ENCODE measurements at regions not wholly inside any gene's neighbourhood (a gene's known extent, or its start where the extent isn't known, plus 50 kb on each side); places are given as distances from the start of the nearest gene placed in this dataset.

DNA sequence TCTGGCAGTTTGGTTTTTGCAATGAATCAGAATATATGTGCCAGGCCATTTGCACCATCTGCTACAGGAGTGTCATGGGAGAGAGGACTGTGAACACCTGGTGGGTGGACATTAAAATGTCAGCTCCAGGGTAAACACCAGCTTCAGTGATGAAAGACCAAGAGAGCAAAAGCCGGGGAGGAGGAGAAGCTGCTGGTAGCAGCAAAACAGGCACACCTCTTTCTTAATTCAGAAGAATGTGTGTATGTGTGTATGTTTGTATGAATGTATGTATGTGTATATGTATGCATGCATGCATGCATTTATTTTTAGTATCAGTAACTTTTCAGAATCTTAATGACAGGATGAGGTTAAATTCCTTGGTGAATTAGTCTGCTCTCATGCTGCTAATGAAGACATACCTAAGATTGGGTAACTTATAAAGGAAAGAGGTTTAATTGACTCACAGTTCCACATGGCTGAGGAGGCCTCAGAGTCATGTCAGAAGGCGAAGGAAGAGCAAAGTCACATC lies 357.4 kb upstream of the PRICKLE1 start:
- TF ChIP-seq, protein P1, sequence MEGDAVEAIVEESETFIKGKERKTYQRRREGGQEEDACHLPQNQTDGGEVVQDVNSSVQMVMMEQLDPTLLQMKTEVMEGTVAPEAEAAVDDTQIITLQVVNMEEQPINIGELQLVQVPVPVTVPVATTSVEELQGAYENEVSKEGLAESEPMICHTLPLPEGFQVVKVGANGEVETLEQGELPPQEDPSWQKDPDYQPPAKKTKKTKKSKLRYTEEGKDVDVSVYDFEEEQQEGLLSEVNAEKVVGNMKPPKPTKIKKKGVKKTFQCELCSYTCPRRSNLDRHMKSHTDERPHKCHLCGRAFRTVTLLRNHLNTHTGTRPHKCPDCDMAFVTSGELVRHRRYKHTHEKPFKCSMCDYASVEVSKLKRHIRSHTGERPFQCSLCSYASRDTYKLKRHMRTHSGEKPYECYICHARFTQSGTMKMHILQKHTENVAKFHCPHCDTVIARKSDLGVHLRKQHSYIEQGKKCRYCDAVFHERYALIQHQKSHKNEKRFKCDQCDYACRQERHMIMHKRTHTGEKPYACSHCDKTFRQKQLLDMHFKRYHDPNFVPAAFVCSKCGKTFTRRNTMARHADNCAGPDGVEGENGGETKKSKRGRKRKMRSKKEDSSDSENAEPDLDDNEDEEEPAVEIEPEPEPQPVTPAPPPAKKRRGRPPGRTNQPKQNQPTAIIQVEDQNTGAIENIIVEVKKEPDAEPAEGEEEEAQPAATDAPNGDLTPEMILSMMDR (IDR thresholded peaks at IDR 0.05; ENCODE audit: low read depth, low read length, missing control alignments) = no peak
- no peak overlapping the region for H3K4me3 ChIP-seq (replicated peaks; ENCODE audit: low read depth, low read length)
- DNase-seq (ENCODE audit: extremely low read depth, low read depth) = no peak

DNA sequence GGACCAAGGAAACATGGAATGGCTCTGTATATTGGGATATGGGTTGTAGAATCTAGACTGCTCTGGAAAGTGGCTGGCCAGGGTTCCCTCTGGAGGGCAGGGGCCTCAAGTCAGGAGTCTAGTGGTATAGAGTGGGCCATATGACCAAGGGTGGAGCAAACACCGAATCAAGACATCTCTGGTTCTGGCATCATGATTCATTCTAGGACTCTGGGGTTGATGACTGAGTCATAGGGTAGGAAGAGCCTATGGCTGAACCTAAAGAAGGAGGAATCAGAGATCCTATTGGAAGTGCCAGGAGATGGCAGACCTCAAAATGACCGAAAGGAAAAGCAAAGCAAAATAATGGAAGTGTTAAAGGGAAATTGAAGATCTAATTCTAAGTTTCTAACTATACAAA lies 356.4 kb upstream of the PRICKLE1 start:
- no peak for DNase-seq (ENCODE audit: extremely low read depth, low read depth)
- TF ChIP-seq, protein P1 (IDR thresholded peaks at IDR 0.05; ENCODE audit: low read depth, low read length, missing control alignments) = no peak
- no peak overlapping the region for H3K4me3 ChIP-seq (replicated peaks; ENCODE audit: low read depth, low read length)

DNA sequence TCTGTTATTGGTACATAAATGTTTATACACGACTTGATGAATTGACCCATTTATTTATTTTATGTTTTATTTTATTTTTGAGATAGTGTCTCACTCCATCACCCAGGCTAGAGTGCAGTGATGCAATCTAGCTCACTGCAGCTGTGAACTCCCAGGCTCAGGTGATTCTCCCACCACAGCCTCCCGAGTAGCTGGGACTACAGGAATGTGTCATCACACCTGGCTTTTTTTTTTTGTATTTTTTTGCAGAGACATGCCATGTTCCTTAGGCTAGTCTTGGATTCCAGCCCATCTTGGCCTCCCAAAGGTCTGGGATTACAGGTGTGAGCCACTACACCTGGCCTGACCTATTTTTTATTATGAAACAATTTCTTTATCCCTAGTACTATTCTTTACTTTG lies 355.0 kb upstream of the PRICKLE1 start:
- H3K4me3 ChIP-seq (replicated peaks; ENCODE audit: low read depth, low read length) = no peak overlapping the region
- TF ChIP-seq, protein P1 (IDR thresholded peaks at IDR 0.05; ENCODE audit: low read depth, low read length, missing control alignments) = no peak
- DNase-seq (ENCODE audit: extremely low read depth, low read depth) = no peak

DNA sequence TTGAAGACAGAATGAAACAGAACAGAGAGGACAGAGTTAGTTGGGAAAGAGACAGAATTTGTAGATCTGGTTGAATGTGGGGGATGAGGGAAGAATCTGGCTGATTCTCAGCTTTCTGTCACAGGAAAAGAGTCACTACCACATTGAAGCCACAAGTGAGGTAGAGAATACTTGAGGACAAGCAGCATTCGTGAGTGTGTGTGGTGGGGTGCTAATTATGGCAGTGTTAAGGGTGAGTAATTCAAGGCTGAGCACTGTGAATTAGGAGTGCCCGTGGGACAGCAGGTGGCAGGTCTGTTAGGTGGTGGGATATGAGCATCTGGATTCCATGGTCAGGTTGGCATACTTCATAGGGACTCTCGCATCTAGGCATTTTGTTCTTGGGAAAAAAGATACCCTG lies 347.4 kb upstream of the PRICKLE1 start:
- TF ChIP-seq, protein P1 (IDR thresholded peaks at IDR 0.05; ENCODE audit: low read depth, low read length, missing control alignments) = no peak
- no peak for DNase-seq (ENCODE audit: extremely low read depth, low read depth)

DNA sequence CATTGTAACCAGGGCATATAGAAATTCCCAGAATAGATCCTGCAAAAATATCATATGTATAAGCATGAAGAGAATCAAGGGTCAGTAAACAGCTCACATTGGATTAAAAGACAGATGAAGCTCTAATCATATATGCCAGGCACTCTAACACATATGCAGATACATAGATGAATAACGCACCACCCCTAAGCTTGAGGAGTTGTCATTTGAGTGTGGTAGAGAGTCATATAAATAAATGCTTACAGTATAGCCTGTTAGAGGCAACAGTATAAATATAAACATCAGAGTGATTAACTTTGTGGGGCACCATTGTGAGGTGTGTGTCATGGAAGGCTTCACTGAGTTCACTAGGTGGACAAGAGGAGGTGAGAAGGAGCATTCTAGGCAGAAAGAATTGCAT lies 346.7 kb upstream of the PRICKLE1 start:
- TF ChIP-seq, protein P1 (IDR thresholded peaks at IDR 0.05; ENCODE audit: low read depth, low read length, missing control alignments) = no peak
- no peak for DNase-seq (ENCODE audit: extremely low read depth, low read depth)
- no peak overlapping the region for H3K4me3 ChIP-seq (replicated peaks; ENCODE audit: low read depth, low read length)

More for the DNA sequence above, 347.4 kb upstream of the PRICKLE1 start:
- H3K4me3 ChIP-seq (replicated peaks; ENCODE audit: low read depth, low read length) = no peak overlapping the region

DNA sequence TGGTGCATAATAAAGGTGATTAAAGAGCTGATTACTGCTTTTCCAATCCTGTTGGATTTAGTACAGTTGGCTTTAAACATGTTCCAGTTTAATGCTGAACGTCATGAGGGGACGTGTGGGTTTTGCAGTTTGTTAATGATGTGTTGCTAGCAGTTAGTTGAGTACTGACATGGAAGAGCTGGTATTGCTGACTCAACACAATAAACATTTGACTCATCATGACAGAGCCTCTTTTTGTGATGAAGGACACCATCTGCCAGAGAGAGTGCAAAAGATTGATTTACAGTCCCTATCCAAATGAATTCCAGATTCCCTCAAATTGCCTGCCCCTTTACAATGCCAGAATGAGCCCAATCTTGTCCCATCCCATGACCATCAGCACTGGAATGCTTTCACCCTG lies 346.2 kb upstream of the PRICKLE1 start:
- no peak overlapping the region for H3K4me3 ChIP-seq (replicated peaks; ENCODE audit: low read depth, low read length)
- TF ChIP-seq, protein P1 (IDR thresholded peaks at IDR 0.05; ENCODE audit: low read depth, low read length, missing control alignments) = no peak
- DNase-seq (ENCODE audit: extremely low read depth, low read depth) = peak; percentile 26

DNA sequence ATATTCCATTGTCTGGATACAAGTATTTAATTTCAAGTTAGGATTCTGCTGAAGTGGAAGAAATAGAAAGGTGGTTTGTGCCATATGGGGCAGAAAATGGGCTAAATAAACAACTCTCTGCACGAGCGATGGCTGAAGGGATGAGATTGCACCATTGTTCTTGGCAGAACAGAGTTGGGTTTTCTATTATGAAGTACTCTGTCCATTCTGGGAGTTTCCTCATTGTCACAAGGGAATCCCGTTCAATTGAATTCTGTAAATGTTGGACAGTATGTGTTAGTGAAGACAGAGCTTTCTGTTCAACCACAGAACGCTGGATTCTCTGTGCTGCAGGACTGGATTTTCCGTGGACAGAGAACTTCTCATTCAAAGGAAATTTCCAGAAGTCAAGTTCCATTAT lies 345.5 kb upstream of the PRICKLE1 start:
- TF ChIP-seq, protein P1 (IDR thresholded peaks at IDR 0.05; ENCODE audit: low read depth, low read length, missing control alignments) = no peak

More for the DNA sequence above, 345.5 kb upstream of the PRICKLE1 start:
- H3K4me3 ChIP-seq (replicated peaks; ENCODE audit: low read depth, low read length) = no peak overlapping the region
- no peak for DNase-seq (ENCODE audit: extremely low read depth, low read depth)
